ENCODE measurements at regions not wholly inside any gene's neighbourhood (a gene's known extent, or its start where the extent isn't known, plus 50 kb on each side); places are given as distances from the start of the nearest gene placed in this dataset.

- TF ChIP-seq CTCF (IDR thresholded peaks at IDR 0.05; ENCODE audit: poor library complexity), result no peak
- TF ChIP-seq EZH2 (IDR thresholded peaks at IDR 0.05; ENCODE audit: borderline replicate concordance), result no peak
- TF ChIP-seq EZH2phosphoT487 (IDR thresholded peaks at IDR 0.05; ENCODE audit: low read depth, severe bottlenecking, unreplicated experiment), result no peak
Measured at GRCh38 chr2:220151341-220151740, 523.9 kb downstream of the SLC4A3 start.

All from hepatocyte (in vitro differentiated cells).